ENCODE measurements at regions not wholly inside any gene's neighbourhood (a gene's known extent, or its start where the extent isn't known, plus 50 kb on each side); places are given as distances from the start of the nearest gene placed in this dataset.

GRCh38 chr5:73250645-73251044 is 77.7 kb downstream of the TMEM174 start:
- DNase-seq (no peak), ATAC-seq (no peak)

GRCh38 chr5:73242735-73243134 is 69.7 kb downstream of the TMEM174 start:
- WGBS (ENCODE audit: insufficient coverage): 86% methylated on average over 1 of the region's 2 CpGs
- TF ChIP-seq, protein P1, sequence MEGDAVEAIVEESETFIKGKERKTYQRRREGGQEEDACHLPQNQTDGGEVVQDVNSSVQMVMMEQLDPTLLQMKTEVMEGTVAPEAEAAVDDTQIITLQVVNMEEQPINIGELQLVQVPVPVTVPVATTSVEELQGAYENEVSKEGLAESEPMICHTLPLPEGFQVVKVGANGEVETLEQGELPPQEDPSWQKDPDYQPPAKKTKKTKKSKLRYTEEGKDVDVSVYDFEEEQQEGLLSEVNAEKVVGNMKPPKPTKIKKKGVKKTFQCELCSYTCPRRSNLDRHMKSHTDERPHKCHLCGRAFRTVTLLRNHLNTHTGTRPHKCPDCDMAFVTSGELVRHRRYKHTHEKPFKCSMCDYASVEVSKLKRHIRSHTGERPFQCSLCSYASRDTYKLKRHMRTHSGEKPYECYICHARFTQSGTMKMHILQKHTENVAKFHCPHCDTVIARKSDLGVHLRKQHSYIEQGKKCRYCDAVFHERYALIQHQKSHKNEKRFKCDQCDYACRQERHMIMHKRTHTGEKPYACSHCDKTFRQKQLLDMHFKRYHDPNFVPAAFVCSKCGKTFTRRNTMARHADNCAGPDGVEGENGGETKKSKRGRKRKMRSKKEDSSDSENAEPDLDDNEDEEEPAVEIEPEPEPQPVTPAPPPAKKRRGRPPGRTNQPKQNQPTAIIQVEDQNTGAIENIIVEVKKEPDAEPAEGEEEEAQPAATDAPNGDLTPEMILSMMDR (IDR thresholded peaks at IDR 0.05): no peak
- no peaks in the 10 kb centered on the region for H3K9me3 ChIP-seq (ENCODE audit: control insufficient read depth, insufficient read depth, low read length)
- Mint-ChIP-seq H3K9me3 (no peaks in the 10 kb centered on the region), H3K36me3 (no peaks in the 10 kb centered on the region), H3K4me1 (no peaks in the 10 kb centered on the region), H3K27me3 (ENCODE audit: low read depth in 2 of 2) (peaks cover 14 to 25% of the 10 kb centered on the region in 2 donors), H3K27ac (no peak overlapping the region), H3K4me3 (no peak overlapping the region)
- no peaks in the 10 kb centered on the region for H3K27me3 ChIP-seq (ENCODE audit: control insufficient read depth, insufficient read depth, low read length)
- H3K27ac ChIP-seq (ENCODE audit: low read length): no peak overlapping the region
- intact Hi-C loops (cut with micrococcal nuclease): no loop called here
- no peak overlapping the region for H3K4me3 ChIP-seq (ENCODE audit: low read length)
- no peaks in the 10 kb centered on the region for H3K4me1 ChIP-seq (ENCODE audit: control insufficient read depth, insufficient read depth, low read length)
- ATAC-seq: no peak
- H3K36me3 ChIP-seq (ENCODE audit: control insufficient read depth, insufficient read depth, low read length): no peaks in the 10 kb centered on the region
- no peak for DNase-seq

More at GRCh38 chr5:73250645-73251044, 77.7 kb downstream of the TMEM174 start:
- Histone ChIP-seq H3K9me3 (ENCODE audit: control insufficient read depth, insufficient read depth, low read length) (no peaks in the 10 kb centered on the region), H3K36me3 (ENCODE audit: control insufficient read depth, insufficient read depth, low read length) (no peaks in the 10 kb centered on the region), H3K27ac (ENCODE audit: low read length) (no peak overlapping the region), H3K4me1 (ENCODE audit: control insufficient read depth, insufficient read depth, low read length) (no peaks in the 10 kb centered on the region), H3K27me3 (ENCODE audit: control insufficient read depth, insufficient read depth, low read length) (no peaks in the 10 kb centered on the region), H3K4me3 (ENCODE audit: low read length) (no peak overlapping the region)
- WGBS (ENCODE audit: insufficient coverage): 70% methylated on average over 2 of the region's 2 CpGs
- no peak overlapping the region for H3K4me3 Mint-ChIP-seq
- TF ChIP-seq, protein P1 (IDR thresholded peaks at IDR 0.05): no peak
- H3K4me1 Mint-ChIP-seq: no peaks in the 10 kb centered on the region
- H3K36me3 Mint-ChIP-seq: no peaks in the 10 kb centered on the region
- H3K27me3 Mint-ChIP-seq (ENCODE audit: low read depth in 2 of 2): peaks cover 37 to 62% of the 10 kb centered on the region in 2 donors
- intact Hi-C loops (cut with micrococcal nuclease): no loop called here
- no peaks in the 10 kb centered on the region for H3K9me3 Mint-ChIP-seq
- H3K27ac Mint-ChIP-seq: no peak overlapping the region

GRCh38 chr5:73238873-73239272 is 65.9 kb downstream of the TMEM174 start:
- no peaks in the 10 kb centered on the region for H3K36me3 Mint-ChIP-seq
- ATAC-seq (no peak), DNase-seq (no peak)
- H3K4me1 Mint-ChIP-seq: peaks cover 1 to 2% of the 10 kb centered on the region in 2 donors
- Histone ChIP-seq H3K4me3 (ENCODE audit: low read length) (no peak overlapping the region), H3K36me3 (ENCODE audit: control insufficient read depth, insufficient read depth, low read length) (no peaks in the 10 kb centered on the region), H3K4me1 (ENCODE audit: control insufficient read depth, insufficient read depth, low read length) (peaks cover 1% of the 10 kb centered on the region), H3K27me3 (ENCODE audit: control insufficient read depth, insufficient read depth, low read length) (peaks cover 17% of the 10 kb centered on the region), H3K27ac (ENCODE audit: low read length) (no peak overlapping the region), H3K9me3 (ENCODE audit: control insufficient read depth, insufficient read depth, low read length) (no peaks in the 10 kb centered on the region)
- intact Hi-C loops (cut with micrococcal nuclease): no loop called here
- TF ChIP-seq, protein P1 (IDR thresholded peaks at IDR 0.05): no peak
- H3K9me3 Mint-ChIP-seq: no peaks in the 10 kb centered on the region
- no peak overlapping the region for H3K27ac Mint-ChIP-seq
- peaks cover 23 to 24% of the 10 kb centered on the region in 2 donors for H3K27me3 Mint-ChIP-seq (ENCODE audit: low read depth in 2 of 2)
- 85% methylated on average over 2 of the region's 2 CpGs for WGBS (ENCODE audit: insufficient coverage)
- H3K4me3 Mint-ChIP-seq: no peak overlapping the region

DNA sequence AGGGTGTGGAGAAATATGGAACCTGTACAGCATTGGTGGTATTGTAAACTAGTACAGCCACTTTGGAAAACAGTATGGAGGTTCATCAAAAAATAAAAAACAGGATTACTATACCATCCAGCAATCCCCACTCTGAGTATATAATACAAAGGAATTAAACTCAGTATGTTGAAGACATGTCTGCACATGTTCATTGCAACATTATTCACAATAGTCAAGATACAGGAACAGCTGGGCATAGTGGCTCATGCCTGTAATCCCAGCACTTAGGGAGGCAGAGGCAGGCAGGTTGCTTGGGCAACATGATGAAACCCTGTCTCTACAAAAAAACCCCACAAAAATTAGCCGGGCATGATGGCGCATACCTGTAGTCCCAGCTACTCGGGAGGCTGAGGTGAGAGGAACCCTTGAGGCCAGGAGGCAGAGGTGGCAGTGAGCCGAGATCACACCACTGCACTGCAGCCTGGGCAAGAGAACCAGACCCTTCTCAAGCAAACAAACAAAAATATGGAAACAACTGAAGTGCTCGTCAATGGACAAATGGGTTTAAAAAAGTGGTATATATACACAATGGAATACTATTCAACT is 63.6 kb downstream of the TMEM174 start:
- Histone ChIP-seq H3K27me3 (ENCODE audit: control insufficient read depth, insufficient read depth, low read length) (peaks cover 38% of the 10 kb centered on the region), H3K36me3 (ENCODE audit: control insufficient read depth, insufficient read depth, low read length) (no peaks in the 10 kb centered on the region), H3K4me1 (ENCODE audit: control insufficient read depth, insufficient read depth, low read length) (peaks cover 19% of the 10 kb centered on the region), H3K9me3 (ENCODE audit: control insufficient read depth, insufficient read depth, low read length) (no peaks in the 10 kb centered on the region), H3K27ac (ENCODE audit: low read length) (no peak overlapping the region), H3K4me3 (ENCODE audit: low read length) (no peak overlapping the region)
- Mint-ChIP-seq H3K27ac (no peak overlapping the region), H3K9me3 (no peaks in the 10 kb centered on the region), H3K27me3 (ENCODE audit: low read depth in 2 of 2) (peaks cover 40 to 43% of the 10 kb centered on the region in 2 donors), H3K4me3 (no peak overlapping the region), H3K4me1 (peaks cover 20% of the 10 kb centered on the region in 2 donors), H3K36me3 (peaks cover 1% of the 10 kb centered on the region)
- DNase-seq (no peak), ATAC-seq (no peak)
- intact Hi-C loops (cut with micrococcal nuclease): no loop called here
- 93% methylated on average over 4 of the region's 5 CpGs for WGBS (ENCODE audit: insufficient coverage)
- TF ChIP-seq, protein P1 (IDR thresholded peaks at IDR 0.05): no peak
